ENCODE measurements at regions not wholly inside any gene's neighbourhood (a gene's known extent, or its start where the extent isn't known, plus 50 kb on each side); places are given as distances from the start of the nearest gene placed in this dataset.

GRCh38 chr3:118597184-118597583 lies 437.5 kb downstream of the IGSF11 start:
- TF ChIP-seq CTCF (IDR thresholded peaks at IDR 0.05; ENCODE audit: low read depth, low read length) (no peak), EZH2phosphoT487 (IDR thresholded peaks at IDR 0.05; ENCODE audit: low read depth) (no peak)

Data from OCI-LY3 (cell line).